Testis (tissue), 2 donors: ENCODE measurements at regions not wholly inside any gene's neighbourhood (a gene's known extent, or its start where the extent isn't known, plus 50 kb on each side); places are given as distances from the start of the nearest gene placed in this dataset.

Experiments
- DNase-seq: peaks from one replicate; pipeline ENCODE4 v3.0.0-alpha.2; 2019
- H3K27ac ChIP-seq, 2 donors: fragments of 200-600 bp; sonication (generic); one replicate each; pipeline ENCODE4 v1.5.1; 2019
- H3K27me3 ChIP-seq: fragments of 200-600 bp; sonication (generic); one replicate; pipeline ENCODE4 v1.5.1; 2019
- H3K36me3 ChIP-seq: fragments of 200-600 bp; sonication (generic); one replicate; pipeline ENCODE4 v1.5.1; 2017; ENCODE audit warnings: low read depth; ENCODE audit errors: missing control alignments
- H3K4me1 ChIP-seq: fragments of 200-600 bp; sonication (generic); one replicate; pipeline ENCODE4 v1.5.1; 2019
- H3K4me3 ChIP-seq, 2 donors: fragments of 200-600 bp; sonication (generic); one replicate each; pipeline ENCODE4 v1.5.1; 2017 to 2019
- H3K9me3 ChIP-seq: fragments of 200-600 bp; sonication (generic); one replicate; pipeline ENCODE4 v1.5.1; 2017
- CTCF ChIP-seq, 3 experiments: fragments of 450-650 bp in 2 of 3; fragments of 200-600 bp in 1 of 3; sonication (generic) in 1 of 3; IDR thresholded peaks; one replicate each; pipeline ENCODE4 v1.5.1; 2016 to 2019; ENCODE audit warnings: antibody characterized with exemption in 3 of 3, mild to moderate bottlenecking in 2 of 3, moderate library complexity in 1 of 3
- POLR2A ChIP-seq: fragments of 450-650 bp; IDR thresholded peaks from one replicate; pipeline ENCODE4 v1.6.1; 2017; ENCODE audit warnings: antibody characterized with exemption, mild to moderate bottlenecking, moderate library complexity
- WGBS, 2 donors: methylation state at CpG; one replicate each; pipeline ENCODE4 v1.1.5; 2018; 5-methylcytosine and 5-hydroxymethylcytosine counted together
- intact Hi-C: fragments of 100-400 bp; cut with DNase I; formaldehyde crosslinking; loops from one replicate; pipeline ENCODE4 v1.15.1; 2023; ENCODE audit warnings: low total_unique reads

DNA sequence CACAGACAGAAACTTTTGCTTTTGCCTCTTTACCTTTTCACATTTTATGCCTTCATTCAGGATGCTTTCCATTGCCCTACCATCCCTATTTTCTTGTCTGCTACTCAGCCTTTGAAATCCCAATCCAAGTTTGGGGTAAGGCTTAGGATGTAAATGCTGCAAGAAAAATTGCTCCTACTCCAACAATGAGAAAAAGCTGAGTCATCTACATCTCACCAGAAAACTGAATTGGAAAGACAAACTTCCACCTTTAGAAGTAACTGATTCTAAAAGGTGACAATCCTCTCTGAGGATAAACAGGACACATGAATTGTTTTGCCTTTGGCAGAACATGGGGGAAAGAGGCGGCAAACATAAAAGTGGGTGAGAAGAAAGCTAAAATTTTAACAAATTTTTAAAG lies 295.6 kb downstream of the NR2F1-AS1 start:
- Histone ChIP-seq H3K4me3 (no peak overlapping the region), H3K36me3 (no peaks in the 10 kb centered on the region), H3K27ac (no peak overlapping the region), H3K4me1 (peaks cover 9% of the 10 kb centered on the region), H3K27me3 (no peaks in the 10 kb centered on the region), H3K9me3 (no peaks in the 10 kb centered on the region)
- no peak for TF ChIP-seq CTCF (IDR thresholded peaks at IDR 0.05)
- no peak for TF ChIP-seq POLR2A
- 88 to 100% methylated on average over 1 of the region's 1 CpG for WGBS, 2 donors
- no peak for DNase-seq
- intact Hi-C loops, result no loop called here

- WGBS, 2 donors, result 40 to 48% methylated on average over 4 of the region's 4 CpGs
Observed at GRCh38 chr5:93281980-93282772, 298.8 kb downstream of the NR2F1-AS1 start.

GRCh38 chr5:93280518-93280917 lies 300.5 kb downstream of the NR2F1-AS1 start:
- TF ChIP-seq CTCF (IDR thresholded peaks at IDR 0.05) (no peak), POLR2A (no peak)
- no peak overlapping the region for H3K4me3 ChIP-seq
- intact Hi-C loops, result no loop called here
- H3K4me1 ChIP-seq, result peaks cover 9% of the 10 kb centered on the region
- 68 to 70% methylated on average over 3 of the region's 3 CpGs for WGBS, 2 donors
- no peak for DNase-seq
- no peaks in the 10 kb centered on the region for H3K27me3 ChIP-seq
- no peak overlapping the region for H3K27ac ChIP-seq
- no peaks in the 10 kb centered on the region for H3K9me3 ChIP-seq
- no peaks in the 10 kb centered on the region for H3K36me3 ChIP-seq

More at GRCh38 chr5:93281980-93282772, 298.8 kb downstream of the NR2F1-AS1 start:
- H3K9me3 ChIP-seq, result no peaks in the 10 kb centered on the region
- H3K27ac ChIP-seq, result peak overlapping the region in 1 of 2 donors; percentile 52
- H3K36me3 ChIP-seq, result no peaks in the 10 kb centered on the region
- H3K4me3 ChIP-seq, result no peak overlapping the region
- intact Hi-C loops, result no loop called here
- peak; percentile 64 for DNase-seq
- no peaks in the 10 kb centered on the region for H3K27me3 ChIP-seq
- peaks cover 9% of the 10 kb centered on the region for H3K4me1 ChIP-seq
- TF ChIP-seq CTCF (IDR thresholded peaks at IDR 0.05), result no peak
- no peak for TF ChIP-seq POLR2A

DNA sequence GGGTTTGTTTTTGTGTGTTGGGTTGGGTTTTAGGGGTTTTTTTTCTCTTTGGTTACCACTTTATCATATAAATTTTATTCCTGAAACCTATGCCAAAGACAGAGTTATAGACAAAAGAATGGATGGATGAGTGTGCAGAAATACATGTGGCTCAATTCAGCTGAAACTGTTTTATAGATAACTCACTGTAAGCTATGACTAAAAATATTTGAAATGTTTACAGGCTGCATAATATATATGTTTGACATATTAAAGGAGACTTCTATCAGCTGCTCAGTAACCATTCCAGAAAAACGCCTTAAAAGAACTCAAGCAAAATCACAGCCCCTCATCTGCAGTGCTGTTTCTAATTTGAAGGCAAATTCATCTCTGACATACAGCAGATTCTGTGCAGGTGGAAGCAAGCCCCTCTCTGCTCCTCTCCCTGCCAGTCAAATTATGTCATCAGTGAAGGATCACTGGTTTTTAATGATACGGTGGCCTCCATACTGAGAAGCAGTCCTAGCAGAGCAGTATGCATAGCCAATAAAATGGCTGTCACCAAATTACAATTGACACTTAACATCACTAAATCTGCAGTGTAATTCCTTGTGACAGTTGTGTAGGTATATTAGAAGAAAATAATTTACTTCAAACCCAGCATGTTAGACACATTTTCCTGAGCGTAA lies 301.6 kb downstream of the NR2F1-AS1 start:
- Histone ChIP-seq H3K27me3 (no peaks in the 10 kb centered on the region), H3K27ac (no peak overlapping the region), H3K4me3 (no peak overlapping the region), H3K36me3 (no peaks in the 10 kb centered on the region), H3K4me1 (peaks cover 9% of the 10 kb centered on the region), H3K9me3 (no peaks in the 10 kb centered on the region)
- no peak for TF ChIP-seq POLR2A
- no peak for TF ChIP-seq CTCF (IDR thresholded peaks at IDR 0.05)
- 88 to 89% methylated on average over 3 of the region's 3 CpGs for WGBS, 2 donors
- DNase-seq, result no peak
- intact Hi-C loops, result no loop called here
